ENCODE measurements at regions not wholly inside any gene's neighbourhood (a gene's known extent, or its start where the extent isn't known, plus 50 kb on each side); places are given as distances from the start of the nearest gene placed in this dataset.
"Not testable (repeated sequence)": the region's sequence is repeated elsewhere in the genome, so short reads cannot be mapped to it uniquely, and the experiment has no call there.

DNA sequence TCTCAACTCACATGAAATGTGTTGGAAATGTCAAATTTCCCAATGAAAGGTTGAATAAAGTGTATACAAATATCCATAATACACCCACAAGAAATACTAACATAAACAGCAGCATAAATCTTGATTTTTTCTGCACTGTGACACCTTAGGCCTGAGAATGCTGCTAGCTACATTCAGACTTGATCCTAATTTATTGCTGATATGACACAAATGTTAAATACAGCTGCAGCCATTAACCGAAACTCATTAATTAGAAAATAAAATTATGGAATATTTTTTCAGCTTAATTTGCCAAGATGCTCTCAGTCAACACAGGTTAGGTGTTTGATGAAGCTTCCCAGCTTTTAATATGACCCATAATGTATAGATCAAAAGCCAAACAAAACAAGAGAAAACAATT is 914.3 kb upstream of the C9orf72 start:
- DNase-seq (ENCODE audit: low read depth): no peak

DNA sequence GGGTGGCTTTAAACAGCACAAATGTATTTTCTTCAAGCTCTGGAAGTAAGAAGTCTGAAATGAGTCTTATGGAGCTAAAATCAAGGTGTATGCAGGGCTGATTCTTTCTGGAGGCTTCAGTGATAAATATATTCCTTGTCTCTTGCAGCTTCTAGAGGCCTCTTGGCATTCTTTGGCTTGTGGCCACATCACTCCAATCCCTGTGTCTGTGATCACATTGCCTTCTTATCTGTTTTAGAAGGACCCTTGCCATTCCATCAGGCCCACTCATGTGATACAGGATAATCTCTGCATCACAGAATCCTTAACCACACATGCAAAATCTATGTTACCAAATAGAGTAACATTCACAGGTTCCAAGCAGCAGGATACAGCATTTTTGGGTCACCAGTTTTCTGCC is 917.8 kb upstream of the C9orf72 start:
- DNase-seq (ENCODE audit: low read depth): no peak

GRCh38 chr9:28498168-28498567 is 924.9 kb upstream of the C9orf72 start:
- DNase-seq (ENCODE audit: low read depth): not testable (repeated sequence)

DNA sequence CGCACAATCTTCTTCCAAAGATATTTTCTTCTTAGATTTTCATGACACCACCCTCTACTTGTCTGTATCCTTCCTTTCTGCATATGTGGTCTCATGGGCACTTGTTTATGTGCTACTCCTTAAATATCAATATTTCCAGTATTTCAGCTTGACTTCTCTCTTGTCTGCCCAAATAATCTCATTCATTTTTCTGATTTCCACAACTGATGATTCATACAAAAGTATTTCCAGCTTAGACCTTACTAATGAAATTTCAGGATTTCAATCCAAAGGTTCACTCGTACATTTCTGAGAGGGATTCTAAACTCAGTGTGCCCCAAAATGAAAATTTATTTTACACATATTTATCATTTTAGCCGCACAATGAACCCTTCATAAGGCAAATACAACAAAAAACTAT is 928.9 kb upstream of the C9orf72 start:
- DNase-seq (ENCODE audit: low read depth): no peak

- no peak for DNase-seq (ENCODE audit: low read depth)
Observed at GRCh38 chr9:28502741-28503140, 929.5 kb upstream of the C9orf72 start.

DNA sequence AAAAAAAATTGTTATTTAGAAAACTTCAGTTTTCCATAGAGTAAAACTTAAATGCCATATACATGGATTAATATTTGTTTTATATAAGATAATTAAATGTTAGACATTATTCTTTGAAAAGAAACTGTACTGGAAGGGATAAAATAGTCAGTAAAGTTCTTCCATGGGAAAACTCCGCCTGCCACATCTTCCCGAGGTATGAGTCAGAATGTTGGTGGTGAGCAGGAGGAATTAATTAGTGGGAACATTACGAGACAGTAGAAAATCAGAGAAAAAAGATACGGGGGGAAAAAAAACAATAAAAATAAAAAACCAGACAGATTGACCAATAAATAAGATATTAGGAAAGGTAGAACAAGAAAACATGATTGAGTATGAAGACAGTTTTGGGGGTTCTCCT is 930.3 kb upstream of the C9orf72 start:
- no peak for DNase-seq (ENCODE audit: low read depth)

DNA sequence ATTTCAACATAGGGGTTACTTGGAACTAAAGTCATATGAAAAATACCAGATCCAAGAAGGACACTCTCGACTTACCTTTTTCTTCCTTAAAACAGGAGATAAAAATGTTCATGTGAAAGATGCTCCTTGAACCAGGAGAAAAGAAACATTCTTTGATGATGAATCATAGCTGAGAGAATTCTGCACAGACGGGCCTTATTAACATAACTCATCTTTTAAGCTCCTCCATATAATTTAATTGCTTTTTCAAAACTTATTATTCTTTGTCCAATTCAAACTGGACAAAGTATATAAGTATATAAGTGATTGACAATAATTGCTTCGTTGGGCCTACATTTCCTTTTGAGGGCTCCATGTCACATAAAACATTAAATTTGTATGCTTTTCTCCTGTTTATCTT is 945.2 kb upstream of the C9orf72 start:
- no peak for DNase-seq (ENCODE audit: low read depth)

- not testable (repeated sequence) for DNase-seq (ENCODE audit: low read depth)
Observed at GRCh38 chr9:28524309-28524708, 951.0 kb upstream of the C9orf72 start.

- no peak for DNase-seq (ENCODE audit: low read depth)
Observed at GRCh38 chr9:28528049-28528448, 954.8 kb upstream of the C9orf72 start.

- DNase-seq (ENCODE audit: low read depth): no peak
Observed at GRCh38 chr9:28538132-28538531, 964.9 kb upstream of the C9orf72 start.

GRCh38 chr9:28539434-28540070 is 966.3 kb upstream of the C9orf72 start:
- no peak for DNase-seq (ENCODE audit: low read depth)

GRCh38 chr9:28542928-28543327 is 969.6 kb upstream of the C9orf72 start:
- DNase-seq (ENCODE audit: low read depth): no peak

DNA sequence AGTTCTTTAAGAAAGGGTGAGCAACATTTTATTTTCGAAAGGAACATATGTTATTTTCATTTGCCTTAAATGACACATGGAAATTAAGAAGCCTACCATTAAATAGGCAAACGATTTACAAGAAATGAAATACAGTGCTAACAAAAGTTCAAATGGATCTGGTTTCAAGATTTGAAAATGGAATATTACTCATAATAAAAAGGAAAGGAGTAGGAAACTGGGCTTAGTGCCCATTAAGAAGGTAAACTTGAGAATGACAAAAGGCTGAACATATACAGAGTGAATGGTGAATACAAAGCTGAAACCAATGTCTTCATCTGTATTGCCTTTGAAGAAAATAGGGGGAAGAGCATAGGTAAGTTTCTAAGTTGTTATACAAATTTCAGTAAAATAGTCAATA is 974.2 kb upstream of the C9orf72 start:
- no peak for DNase-seq (ENCODE audit: low read depth)

DNA sequence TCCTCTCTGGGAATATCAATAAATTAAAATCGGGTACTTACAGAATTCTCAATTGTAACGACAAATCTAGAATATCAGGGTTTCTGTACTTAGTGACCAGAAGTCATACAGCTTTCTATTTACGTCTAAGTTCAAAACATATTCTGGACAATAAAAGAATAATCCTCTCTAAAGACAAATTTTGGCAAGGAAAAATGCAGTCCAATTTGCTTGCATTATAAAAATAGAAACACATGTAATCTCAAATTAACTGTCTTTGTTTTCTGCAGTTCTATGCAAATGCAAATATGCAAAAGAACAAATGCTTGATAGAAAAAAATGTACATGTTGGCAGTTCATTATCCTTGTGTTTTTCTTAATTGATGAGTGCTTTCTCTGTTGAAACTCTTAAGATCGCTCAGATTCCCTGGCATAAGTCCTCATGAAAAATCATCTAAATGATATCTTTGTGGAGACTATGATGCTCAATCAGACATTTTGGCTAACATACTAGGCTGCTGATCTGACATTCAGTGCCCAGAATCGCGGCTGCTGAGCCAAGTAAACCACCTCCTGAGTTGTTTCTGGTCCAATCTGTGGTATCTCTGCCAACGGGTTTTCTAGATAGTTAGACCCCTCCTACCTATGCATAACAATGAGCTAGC is 990.1 kb upstream of the C9orf72 start:
- no peak for DNase-seq (ENCODE audit: low read depth)

GRCh38 chr9:28583832-28584231 is 1010.6 kb upstream of the C9orf72 start:
- no peak for DNase-seq (ENCODE audit: low read depth)

- DNase-seq (ENCODE audit: low read depth): no peak
Observed at GRCh38 chr9:28584542-28584941, 1011.3 kb upstream of the C9orf72 start.

- no peak for DNase-seq (ENCODE audit: low read depth)
Observed at GRCh38 chr9:28587052-28587451, 1013.8 kb upstream of the C9orf72 start.

DNA sequence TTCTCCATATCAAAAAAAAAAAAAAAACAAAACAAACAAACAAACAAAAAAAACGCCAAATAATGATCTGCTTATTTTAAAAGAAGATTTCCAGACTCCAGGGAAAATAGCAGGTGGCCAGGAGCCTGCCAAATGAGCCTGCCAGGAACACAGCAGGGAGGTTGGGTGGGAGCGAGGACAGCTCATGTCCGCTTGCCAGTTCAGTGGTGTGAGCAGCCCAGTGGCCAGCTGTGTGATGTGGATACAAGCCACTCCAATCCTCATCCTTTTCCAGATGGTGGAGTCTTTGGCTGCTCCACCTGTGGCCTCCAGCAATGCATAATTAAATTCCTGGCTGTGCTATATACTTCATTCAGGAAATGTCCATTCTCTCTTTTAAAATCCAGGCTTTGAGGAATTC is 1025.1 kb upstream of the C9orf72 start:
- DNase-seq (ENCODE audit: low read depth): no peak

DNA sequence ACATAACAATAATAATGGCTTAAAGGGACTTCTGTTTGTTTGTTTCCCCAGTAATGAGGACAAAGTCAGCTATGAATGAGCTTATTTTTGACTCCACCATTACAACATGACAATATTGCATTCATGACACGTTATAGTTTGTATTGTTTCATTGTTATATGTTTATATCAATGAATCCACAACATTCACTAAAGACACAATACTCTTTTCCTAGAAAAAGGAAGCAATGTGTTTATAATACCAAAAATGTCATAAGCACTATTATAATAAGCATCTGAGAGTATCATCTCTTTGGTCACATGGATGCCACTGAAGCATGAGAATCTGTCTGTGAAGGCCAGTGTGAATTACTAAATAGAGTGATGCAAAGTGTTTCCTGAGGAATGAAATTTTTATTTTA is 1026.9 kb upstream of the C9orf72 start:
- no peak for DNase-seq (ENCODE audit: low read depth)

DNA sequence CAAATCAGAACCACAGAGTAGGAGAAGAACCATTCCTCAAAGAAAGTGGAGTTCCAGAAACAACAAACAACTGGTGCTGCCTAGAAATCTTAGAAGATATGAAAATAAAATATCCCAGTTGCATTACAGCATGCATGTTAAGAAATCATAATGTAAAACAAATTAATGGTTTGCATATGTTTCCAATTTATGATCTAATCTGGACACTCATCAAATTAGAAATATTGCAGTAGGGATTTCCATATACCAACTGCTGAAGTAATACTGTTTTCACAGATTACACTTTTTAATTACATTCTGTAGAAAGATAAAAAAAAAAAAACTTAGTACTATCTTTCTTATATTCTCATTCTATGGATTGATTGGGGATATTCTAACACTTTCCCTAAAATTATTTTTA is 1034.6 kb upstream of the C9orf72 start:
- DNase-seq (ENCODE audit: low read depth): no peak

- no peak for DNase-seq (ENCODE audit: low read depth)
Observed at GRCh38 chr9:28610339-28610738, 1037.1 kb upstream of the C9orf72 start.

DNA sequence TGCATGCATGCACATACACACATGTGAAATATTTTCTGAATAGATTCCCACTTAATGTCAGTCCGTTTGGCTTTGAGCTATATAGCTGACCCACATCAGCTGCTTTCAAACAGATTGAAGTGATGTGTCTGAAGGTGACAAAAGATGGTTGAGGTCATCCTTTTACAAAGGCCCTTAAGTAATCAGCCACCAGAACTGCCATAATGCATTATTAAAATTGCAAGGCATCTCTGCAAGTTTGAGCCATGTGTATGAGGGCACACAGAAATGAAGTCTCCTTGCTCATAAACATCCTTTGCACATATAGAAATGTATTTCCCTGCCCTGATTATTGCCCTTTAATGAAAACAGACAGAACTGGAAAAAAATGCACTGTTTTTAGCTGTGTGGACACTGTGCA is 1043.0 kb upstream of the C9orf72 start:
- DNase-seq (ENCODE audit: low read depth): no peak

GRCh38 chr9:28620011-28620410 is 1046.7 kb upstream of the C9orf72 start:
- DNase-seq (ENCODE audit: low read depth): no peak

- no peak for DNase-seq (ENCODE audit: low read depth)
Observed at GRCh38 chr9:28620661-28621060, 1047.4 kb upstream of the C9orf72 start.

Measured in stimulated activated CD4-positive, alpha-beta T cell treated with anti-CD3 and anti-CD28 coated beads, Interleukin-2, amount 100 ng/mL, for 4 hours (primary cell).